ENCODE measurements at regions not wholly inside any gene's neighbourhood (a gene's known extent, or its start where the extent isn't known, plus 50 kb on each side); places are given as distances from the start of the nearest gene placed in this dataset.

- TF ChIP-seq CTCF (IDR thresholded peaks at IDR 0.05; ENCODE audit: control extremely low read depth in 1 of 3, insufficient read depth in 1 of 3, low read depth in 1 of 3, low read length in 3 of 3), result no peak
Measured at GRCh38 chr10:16297642-16298041, 139.2 kb upstream of the PTER start (continued).
